ENCODE measurements at regions not wholly inside any gene's neighbourhood (a gene's known extent, or its start where the extent isn't known, plus 50 kb on each side); places are given as distances from the start of the nearest gene placed in this dataset.

- no peak for DNase-seq
Observed at GRCh38 chr6:154561750-154562149, 51.3 kb upstream of the CNKSR3 start.

- DNase-seq, result no peak
Observed at GRCh38 chr6:154565331-154565730, 54.8 kb upstream of the CNKSR3 start.

DNA sequence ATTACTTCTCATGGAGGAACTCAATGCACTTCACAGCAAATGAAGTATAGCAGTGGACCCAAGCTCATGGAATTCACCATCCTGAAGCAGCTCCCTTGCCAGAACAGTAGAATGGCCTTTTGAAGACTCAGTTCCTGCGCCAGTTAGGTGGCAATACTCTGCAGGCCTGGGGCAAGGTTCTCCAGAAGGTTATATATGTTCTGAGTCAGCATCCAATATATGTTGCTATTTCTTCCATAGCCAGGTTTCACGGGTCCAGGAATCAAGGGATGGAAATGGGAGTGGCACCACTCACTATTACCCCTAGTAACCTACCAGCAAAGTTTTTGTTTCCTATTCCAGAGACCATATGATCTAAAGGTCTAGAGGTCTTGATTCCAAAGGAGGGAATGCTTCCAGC, 56.4 kb upstream of the CNKSR3 start:
- DNase-seq, result no peak

- DNase-seq, result no peak
Observed at GRCh38 chr6:154567695-154568220, 57.3 kb upstream of the CNKSR3 start.

DNA sequence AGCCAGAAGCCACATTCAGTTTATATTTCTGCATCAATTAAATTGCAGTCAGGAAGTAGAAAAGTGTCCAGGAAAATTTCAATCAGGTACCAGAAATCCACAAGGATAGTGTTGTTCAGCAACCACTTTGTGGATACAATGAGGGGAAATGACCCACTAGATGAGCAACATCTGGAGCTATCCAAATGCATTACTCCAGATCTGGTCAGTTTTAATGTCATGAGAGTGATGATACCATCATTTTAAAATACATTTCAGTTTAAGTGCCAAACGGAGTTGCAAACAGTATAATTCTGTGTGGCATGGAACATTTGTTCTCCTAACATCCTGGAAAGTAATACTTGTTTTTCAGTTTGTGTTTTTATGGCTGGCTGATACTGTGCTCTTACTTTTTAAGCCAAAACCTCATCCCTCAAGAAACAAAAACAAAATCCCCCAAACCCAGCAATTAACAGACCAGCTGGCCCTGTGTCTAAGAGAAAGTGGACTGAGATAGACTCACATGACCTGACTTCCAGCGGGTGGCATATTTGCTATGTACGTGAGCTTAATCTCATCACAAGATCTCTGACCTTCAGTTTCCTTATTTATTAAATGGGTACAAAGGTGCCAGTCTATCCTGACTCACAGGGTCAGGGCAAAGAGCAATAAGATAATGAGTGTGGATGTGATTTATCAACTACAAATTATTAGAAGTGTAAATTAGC, 58.8 kb upstream of the CNKSR3 start:
- no peak for DNase-seq

- no peak for DNase-seq
Observed at GRCh38 chr6:154570505-154570904, 60.0 kb upstream of the CNKSR3 start.

GRCh38 chr6:154572556-154572955, 62.1 kb upstream of the CNKSR3 start:
- DNase-seq, result no peak

GRCh38 chr6:154578004-154578559, 67.6 kb upstream of the CNKSR3 start:
- DNase-seq, result no peak

GRCh38 chr6:154579046-154579445, 68.6 kb upstream of the CNKSR3 start:
- no peak for DNase-seq

GRCh38 chr6:154579485-154579884, 69.0 kb upstream of the CNKSR3 start:
- no peak for DNase-seq

- no peak for DNase-seq
Observed at GRCh38 chr6:154580397-154581135, 70.1 kb upstream of the CNKSR3 start.

DNA sequence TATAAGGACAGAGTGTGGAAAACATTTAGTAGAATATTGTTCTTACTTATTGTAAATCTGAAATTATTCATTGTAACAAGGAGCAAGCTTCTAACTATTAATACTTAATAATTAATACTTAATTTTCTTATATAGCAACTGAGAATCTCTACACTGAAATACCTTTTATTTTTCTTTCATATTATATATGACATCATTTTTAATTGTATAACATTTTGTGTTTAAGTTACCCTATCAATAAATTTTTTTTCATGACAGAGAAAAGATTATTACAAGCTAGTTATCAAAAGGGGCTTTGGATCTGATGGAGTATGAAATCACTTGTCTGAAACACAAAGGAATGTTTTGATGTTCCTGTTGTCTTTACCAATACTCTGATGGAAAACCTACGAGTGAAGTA, 72.2 kb upstream of the CNKSR3 start:
- DNase-seq, result no peak

- no peak for DNase-seq
Observed at GRCh38 chr6:154583546-154584188, 73.2 kb upstream of the CNKSR3 start.

- no peak for DNase-seq
Observed at GRCh38 chr6:154590756-154591155, 80.3 kb upstream of the CNKSR3 start.

DNA sequence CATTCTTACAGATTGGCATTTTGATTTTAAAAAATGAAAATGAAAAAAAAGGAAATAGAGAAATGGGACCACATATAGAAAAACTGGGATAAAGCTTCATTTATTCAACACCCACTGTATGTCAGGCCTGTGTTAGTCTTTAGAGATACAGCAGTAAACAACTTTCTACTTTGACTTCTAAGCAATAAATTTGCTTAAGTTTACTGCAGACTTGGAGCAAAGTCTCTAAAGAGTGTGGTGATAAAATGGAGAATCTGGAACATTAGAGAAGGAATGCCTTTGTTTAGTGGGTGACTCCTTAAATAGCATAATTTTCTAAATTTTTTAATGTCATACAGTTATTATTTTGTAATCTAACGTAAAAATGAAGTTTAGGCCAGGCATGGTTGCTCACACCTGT, 80.7 kb upstream of the CNKSR3 start:
- DNase-seq, result no peak

DNA sequence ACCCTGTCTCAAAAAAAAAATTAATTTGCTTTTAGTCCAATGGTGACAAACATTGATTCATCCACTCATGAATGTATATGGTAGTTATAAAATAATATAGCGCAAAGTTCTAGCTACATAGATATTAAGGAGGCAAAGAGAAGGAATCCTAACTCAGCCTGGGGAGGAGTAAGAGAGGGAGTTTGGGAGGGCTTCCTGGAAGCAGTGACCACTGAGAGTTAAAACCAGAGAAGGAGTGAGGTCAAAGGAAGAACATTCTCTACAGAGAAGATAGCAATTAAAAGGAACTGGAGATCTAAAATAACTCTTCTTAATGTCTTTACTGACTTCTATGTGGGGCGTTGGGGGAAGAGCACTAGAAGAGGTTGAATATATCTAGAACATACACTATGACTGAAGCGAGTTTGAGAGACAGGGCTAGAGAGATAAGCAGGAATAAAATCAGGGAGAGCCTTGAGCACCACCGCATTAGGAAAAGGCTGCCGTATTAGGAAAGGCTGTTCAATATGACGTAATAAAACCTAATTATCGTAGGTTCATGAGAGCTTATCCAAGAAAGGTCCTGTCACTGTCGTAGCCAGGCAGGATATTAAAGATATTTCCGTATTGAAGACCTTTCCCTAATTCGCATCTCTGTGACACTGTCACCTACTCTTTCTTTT, 81.8 kb upstream of the CNKSR3 start:
- DNase-seq, result no peak

GRCh38 chr6:154593122-154593521, 82.6 kb upstream of the CNKSR3 start:
- peak; percentile 34 for DNase-seq

- DNase-seq, result no peak
Observed at GRCh38 chr6:154594496-154595198, 84.2 kb upstream of the CNKSR3 start.

- DNase-seq, result no peak
Observed at GRCh38 chr6:154595538-154595937, 85.1 kb upstream of the CNKSR3 start.

DNA sequence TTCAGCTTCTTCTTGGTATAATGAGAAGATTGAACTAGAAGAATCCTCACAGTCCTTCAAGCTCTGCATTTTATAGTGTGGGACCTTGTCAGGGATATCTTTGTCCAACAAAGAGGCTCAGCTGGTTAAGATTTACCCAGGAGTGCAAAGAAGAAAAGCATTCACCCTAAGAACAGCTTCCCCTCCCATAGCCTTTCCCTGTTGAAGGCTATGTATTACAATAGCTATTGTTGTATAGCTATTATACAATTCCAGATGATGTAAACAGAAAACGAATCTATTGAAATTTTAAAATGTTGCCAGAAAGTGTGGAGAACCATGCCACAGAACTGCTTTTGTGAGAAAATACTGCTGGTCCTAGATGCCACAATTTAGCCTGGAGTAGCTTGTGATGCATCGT, 85.5 kb upstream of the CNKSR3 start:
- DNase-seq, result no peak

DNA sequence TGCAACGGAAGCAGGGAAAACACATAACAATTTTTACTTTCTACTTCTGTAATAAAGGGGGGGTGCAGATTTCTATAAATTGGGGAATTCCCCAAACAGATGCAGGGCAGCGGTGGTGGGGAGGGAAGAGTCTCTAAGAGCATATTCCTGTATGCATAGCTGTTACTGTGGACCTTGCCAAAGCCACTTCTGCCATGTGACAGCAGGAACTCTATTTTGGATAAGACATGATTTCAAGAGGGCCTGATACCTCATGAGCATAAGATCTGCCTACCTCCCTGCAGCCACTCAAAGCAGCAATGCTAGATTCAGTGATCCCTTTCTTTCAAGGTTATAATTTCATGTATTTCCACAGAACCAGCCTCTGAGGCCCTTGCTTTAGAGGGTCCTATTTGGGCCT, 86.2 kb upstream of the CNKSR3 start:
- no peak for DNase-seq

DNA sequence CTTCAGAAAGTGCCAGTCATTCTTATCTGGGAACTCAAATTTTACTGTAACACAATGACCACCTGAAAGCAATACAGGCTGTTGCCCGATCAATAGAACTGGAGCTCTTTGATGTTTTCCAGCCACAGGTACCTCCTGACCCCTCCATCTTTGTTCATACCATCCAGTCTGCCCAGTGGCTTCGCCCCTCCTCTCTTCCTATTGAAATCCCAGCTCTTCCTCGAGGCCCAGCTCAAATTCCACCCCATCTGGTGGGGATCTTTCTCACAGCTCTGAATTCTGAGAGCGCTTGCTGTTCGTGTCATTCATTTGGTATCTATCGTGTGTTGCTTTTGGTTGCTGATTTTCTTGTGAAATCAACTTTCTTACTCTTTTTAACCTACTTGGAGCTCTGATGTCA, 87.9 kb upstream of the CNKSR3 start:
- DNase-seq, result no peak

Measured in right hindlimb (tissue), 1 donor.